Endothelial cell (in vitro differentiated cells): ENCODE measurements at regions not wholly inside any gene's neighbourhood (a gene's known extent, or its start where the extent isn't known, plus 50 kb on each side); places are given as distances from the start of the nearest gene placed in this dataset.

Experiments used
- DNase-seq: peaks from one replicate; pipeline ENCODE4 v3.0.0; 2021; ENCODE audit warnings: low spot score
- H3K27ac Mint-ChIP-seq: one replicate; pipeline ENCODE4 v1.8.0; 2021; ENCODE audit warnings: mixed read lengths, inconsistent platforms; ENCODE audit not compliant: unreplicated experiment
- H3K27me3 Mint-ChIP-seq: one replicate; pipeline ENCODE4 v1.8.0; 2021; ENCODE audit warnings: mild to moderate bottlenecking, moderate library complexity, mixed read lengths, inconsistent platforms; ENCODE audit not compliant: unreplicated experiment
- H3K36me3 Mint-ChIP-seq: one replicate; pipeline ENCODE4 v1.8.0; 2021; ENCODE audit warnings: mild to moderate bottlenecking, low read depth, mixed read lengths, inconsistent platforms; ENCODE audit not compliant: unreplicated experiment
- H3K4me1 Mint-ChIP-seq: one replicate; pipeline ENCODE4 v1.8.0; 2021; ENCODE audit warnings: mild to moderate bottlenecking, mixed read lengths, inconsistent platforms; ENCODE audit not compliant: unreplicated experiment
- H3K4me3 Mint-ChIP-seq: one replicate; pipeline ENCODE4 v1.8.0; 2021; ENCODE audit warnings: mild to moderate bottlenecking, mixed read lengths, inconsistent platforms; ENCODE audit not compliant: unreplicated experiment
- H3K9me3 Mint-ChIP-seq: one replicate; pipeline ENCODE4 v1.8.0; 2021; ENCODE audit warnings: mixed read lengths, inconsistent platforms; ENCODE audit not compliant: unreplicated experiment
- CTCF ChIP-seq: fragments of 200-600 bp; sonication (generic); IDR thresholded peaks from one replicate; pipeline ENCODE4 v1.5.0; 2021; ENCODE audit warnings: antibody characterized with exemption; ENCODE audit not compliant: unreplicated experiment

GRCh38 chr5:156272139-156272538 is 54.8 kb upstream of the SGCD start:
- Mint-ChIP-seq H3K27me3 (no peaks in the 10 kb centered on the region), H3K27ac (no peak overlapping the region), H3K9me3 (peaks cover 4% of the 10 kb centered on the region), H3K36me3 (no peaks in the 10 kb centered on the region), H3K4me1 (no peaks in the 10 kb centered on the region), H3K4me3 (no peak overlapping the region)
- DNase-seq, result no peak
- TF ChIP-seq CTCF, result no peak

GRCh38 chr5:156273325-156273724 is 53.6 kb upstream of the SGCD start:
- Mint-ChIP-seq H3K27ac (no peak overlapping the region), H3K4me3 (no peak overlapping the region), H3K36me3 (no peaks in the 10 kb centered on the region), H3K9me3 (peaks cover 4% of the 10 kb centered on the region), H3K4me1 (no peaks in the 10 kb centered on the region), H3K27me3 (no peaks in the 10 kb centered on the region)
- no peak for TF ChIP-seq CTCF
- no peak for DNase-seq

GRCh38 chr5:156274453-156274852 is 52.5 kb upstream of the SGCD start:
- no peak for TF ChIP-seq CTCF
- no peak overlapping the region for H3K27ac Mint-ChIP-seq
- H3K9me3 Mint-ChIP-seq, result peaks cover 4% of the 10 kb centered on the region
- no peak for DNase-seq
- no peaks in the 10 kb centered on the region for H3K36me3 Mint-ChIP-seq
- no peaks in the 10 kb centered on the region for H3K27me3 Mint-ChIP-seq
- no peaks in the 10 kb centered on the region for H3K4me1 Mint-ChIP-seq
- no peak overlapping the region for H3K4me3 Mint-ChIP-seq
